ENCODE measurements at regions not wholly inside any gene's neighbourhood (a gene's known extent, or its start where the extent isn't known, plus 50 kb on each side); places are given as distances from the start of the nearest gene placed in this dataset.
"Not testable (repeated sequence)": the region's sequence is repeated elsewhere in the genome, so short reads cannot be mapped to it uniquely, and the experiment has no call there.

GRCh38 chr14:55841625-55842024, 261.6 kb downstream of the KTN1 start:
- FAIRE-seq (no peak), DNase-seq (ENCODE audit: insufficient read length, low spot score) (no peak)

GRCh38 chr14:55843718-55844403, 263.9 kb downstream of the KTN1 start:
- no peak for DNase-seq (ENCODE audit: insufficient read length, low spot score)
- FAIRE-seq, result no peak

- no peak for FAIRE-seq
- no peak for DNase-seq (ENCODE audit: insufficient read length, low spot score)
These were observed 266.2 kb downstream of the KTN1 start for GRCh38 chr14:55845963-55846825.

GRCh38 chr14:55846826-55847446, 266.9 kb downstream of the KTN1 start:
- DNase-seq (ENCODE audit: insufficient read length, low spot score), result no peak
- FAIRE-seq, result no peak

GRCh38 chr14:55847766-55848165, 267.8 kb downstream of the KTN1 start:
- no peak for FAIRE-seq
- DNase-seq (ENCODE audit: insufficient read length, low spot score), result no peak

- FAIRE-seq (no peak), DNase-seq (ENCODE audit: insufficient read length, low spot score) (no peak)
These were observed 269.0 kb downstream of the KTN1 start for GRCh38 chr14:55848964-55849363.

GRCh38 chr14:55849833-55850232, 268.4 kb upstream of the PELI2 start:
- FAIRE-seq, result no peak

GRCh38 chr14:55850825-55851241, 267.4 kb upstream of the PELI2 start:
- no peak for DNase-seq (ENCODE audit: insufficient read length, low spot score)
- FAIRE-seq, result no peak

More at GRCh38 chr14:55849833-55850232, 268.4 kb upstream of the PELI2 start:
- no peak for DNase-seq (ENCODE audit: insufficient read length, low spot score)

GRCh38 chr14:55851301-55851700, 266.9 kb upstream of the PELI2 start:
- no peak for DNase-seq (ENCODE audit: insufficient read length, low spot score)
- no peak for FAIRE-seq

- DNase-seq (ENCODE audit: insufficient read length, low spot score) (no peak), FAIRE-seq (no peak)
These were observed 266.2 kb upstream of the PELI2 start for GRCh38 chr14:55851961-55852360.

- DNase-seq (ENCODE audit: insufficient read length, low spot score) (no peak), FAIRE-seq (no peak)
These were observed 262.5 kb upstream of the PELI2 start for GRCh38 chr14:55855751-55856150.

- no peak for FAIRE-seq
- no peak for DNase-seq (ENCODE audit: insufficient read length, low spot score)
These were observed 259.6 kb upstream of the PELI2 start for GRCh38 chr14:55858604-55859003.

GRCh38 chr14:55861561-55861960, 256.6 kb upstream of the PELI2 start:
- DNase-seq (ENCODE audit: insufficient read length, low spot score); FAIRE-seq: not testable (repeated sequence)

GRCh38 chr14:55864890-55865655, 253.1 kb upstream of the PELI2 start:
- DNase-seq (ENCODE audit: insufficient read length, low spot score) (no peak), FAIRE-seq (no peak)

GRCh38 chr14:55867311-55867710, 250.9 kb upstream of the PELI2 start:
- DNase-seq (ENCODE audit: insufficient read length, low spot score) (no peak), FAIRE-seq (no peak)

GRCh38 chr14:55867719-55868118, 250.5 kb upstream of the PELI2 start:
- DNase-seq (ENCODE audit: insufficient read length, low spot score), result no peak
- FAIRE-seq, result peak; percentile 31

GRCh38 chr14:55869397-55870049, 248.7 kb upstream of the PELI2 start:
- DNase-seq (ENCODE audit: insufficient read length, low spot score) (no peak), FAIRE-seq (no peak)

GRCh38 chr14:55873169-55873568, 245.0 kb upstream of the PELI2 start:
- FAIRE-seq (no peak), DNase-seq (ENCODE audit: insufficient read length, low spot score) (no peak)

GRCh38 chr14:55874785-55875184, 243.4 kb upstream of the PELI2 start:
- DNase-seq (ENCODE audit: insufficient read length, low spot score) (no peak), FAIRE-seq (no peak)

GRCh38 chr14:55877942-55878341, 240.3 kb upstream of the PELI2 start:
- FAIRE-seq (no peak), DNase-seq (ENCODE audit: insufficient read length, low spot score) (no peak)

All from GM19239 (cell line).